Keratinocyte (primary cell): ENCODE measurements at regions not wholly inside any gene's neighbourhood (a gene's known extent, or its start where the extent isn't known, plus 50 kb on each side); places are given as distances from the start of the nearest gene placed in this dataset.

ENCODE experiments used
- DNase-seq: peaks from one replicate; pipeline ENCODE4 v3.0.0-alpha.2; 2011; ENCODE audit warnings: low read depth, missing footprints, low spot score
- FAIRE-seq: peaks from 2 replicates; lab custom pipeline; 2011; peaks lifted over from hg19 to GRCh38; lab: Jason Lieb, UNC
- H2AFZ ChIP-seq: 2 replicates; pipeline ENCODE4 v1.6.0; 2012; ENCODE audit warnings: low read length, control low read depth, inconsistent platforms; ENCODE audit not compliant: control insufficient read depth
- H3K27ac ChIP-seq: 2 replicates; pipeline ENCODE4 v1.5.1; 2011; ENCODE audit warnings: low read length; ENCODE audit not compliant: control insufficient read depth, insufficient read depth
- H3K27me3 ChIP-seq: 3 replicates; pipeline ENCODE4 v1.6.0; 2011; ENCODE audit warnings: low read length; ENCODE audit not compliant: control insufficient read depth, insufficient read depth; ENCODE audit errors: extremely low read depth
- H3K36me3 ChIP-seq, 2 experiments: 2 replicates in 1 of 2; 3 replicates in 1 of 2; pipeline ENCODE4 v1.5.1; 2011; ENCODE audit warnings: low read length in 2 of 2, mild to moderate bottlenecking in 1 of 2; ENCODE audit not compliant: control insufficient read depth in 2 of 2, insufficient read depth in 2 of 2; ENCODE audit errors: extremely low read depth in 1 of 2
- H3K4me1 ChIP-seq: 3 replicates; pipeline ENCODE4 v1.5.1; 2011; ENCODE audit warnings: low read length; ENCODE audit not compliant: control insufficient read depth, insufficient read depth; ENCODE audit errors: extremely low read depth
- H3K4me2 ChIP-seq: 3 replicates; pipeline ENCODE4 v1.6.0; 2011; ENCODE audit warnings: low read depth, low read length; ENCODE audit not compliant: control insufficient read depth, insufficient read depth; ENCODE audit errors: extremely low read depth
- H3K4me3 ChIP-seq, 3 experiments: fragments of 200-600 bp in 1 of 3; sonication (generic) in 1 of 3; 2 replicates in 2 of 3; 3 replicates in 1 of 3; pipeline ENCODE4 v1.5.1; 2011 to 2016; ENCODE audit warnings: low read length in 3 of 3, mild to moderate bottlenecking in 3 of 3, control low read depth in 2 of 3, inconsistent platforms in 1 of 3, low read depth in 1 of 3, mixed read lengths in 1 of 3, mixed run types in 1 of 3, moderate library complexity in 1 of 3; ENCODE audit not compliant: control insufficient read depth in 2 of 3, insufficient read depth in 2 of 3; ENCODE audit errors: extremely low read depth in 1 of 3
- H3K79me2 ChIP-seq: 2 replicates; pipeline ENCODE4 v1.6.0; 2012; ENCODE audit warnings: low read length; ENCODE audit not compliant: control insufficient read depth, insufficient read depth
- H3K9ac ChIP-seq: 3 replicates; pipeline ENCODE4 v1.6.0; 2011; ENCODE audit warnings: low read length; ENCODE audit not compliant: control insufficient read depth, insufficient read depth; ENCODE audit errors: extremely low read depth
- H3K9me1 ChIP-seq: 3 replicates; pipeline ENCODE4 v1.6.0; 2011; ENCODE audit warnings: low read length; ENCODE audit not compliant: control insufficient read depth, insufficient read depth; ENCODE audit errors: extremely low read depth
- H3K9me3 ChIP-seq: 2 replicates; pipeline ENCODE4 v1.5.1; 2012; ENCODE audit warnings: low read depth, low read length; ENCODE audit not compliant: control insufficient read depth
- H4K20me1 ChIP-seq: 3 replicates; pipeline ENCODE4 v1.6.0; 2011; ENCODE audit warnings: low read length; ENCODE audit not compliant: control insufficient read depth, insufficient read depth; ENCODE audit errors: extremely low read depth
- CTCF ChIP-seq, 3 experiments: IDR thresholded peaks in 1 of 3; conservative IDR thresholded peaks in 1 of 3; optimal IDR thresholded peaks in 1 of 3; 2 replicates in 2 of 3; 3 replicates in 1 of 3; pipeline versions ENCODE3 to v1.5.1; 2011; ENCODE audit warnings: low read length in 3 of 3, mild to moderate bottlenecking in 3 of 3, moderate library complexity in 2 of 3, control low read depth in 1 of 3, inconsistent platforms in 1 of 3; ENCODE audit not compliant: insufficient read depth in 2 of 3; ENCODE audit errors: extremely low read depth in 1 of 3
- EZH2 ChIP-seq: IDR thresholded peaks from one replicate; pipeline ENCODE4 v1.6.1; 2012; ENCODE audit warnings: inconsistent platforms, mild to moderate bottlenecking, low read length, moderate library complexity
- dilution Hi-C: fragments of 300-500 bp; cut with MboI; formaldehyde crosslinking; loops from one replicate; pipeline ENCODE4 v1.7.0; 2020; ENCODE audit warnings: low sequenced_read_pairs; ENCODE audit not compliant: extremely low pct_ligation_motif_present

DNA sequence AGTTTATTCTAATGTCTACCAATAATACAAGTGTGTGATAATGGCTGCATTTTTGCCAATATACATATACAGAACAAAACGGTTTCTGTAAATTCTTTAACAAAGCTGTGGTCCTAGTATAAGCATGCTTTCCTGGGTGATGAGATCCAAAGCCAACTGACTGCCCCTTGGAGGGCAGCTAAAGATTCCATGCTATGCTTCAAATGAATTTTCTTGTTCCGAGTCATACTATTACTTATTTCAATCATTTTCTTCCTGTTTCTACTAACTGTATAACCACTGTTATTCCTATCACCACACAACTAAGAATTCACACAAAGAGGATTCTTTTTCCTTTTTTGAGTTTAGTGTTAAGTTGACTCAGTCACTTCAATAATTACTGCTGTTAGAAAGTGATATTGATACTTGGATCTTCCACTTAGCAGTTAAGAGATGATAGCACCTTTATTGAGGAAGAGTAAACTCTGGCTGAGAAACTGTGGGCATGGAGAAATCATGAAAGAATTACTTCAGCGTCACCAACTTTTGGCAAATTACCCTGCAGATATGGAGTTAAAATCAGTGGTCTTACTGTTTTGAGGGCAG, 197.5 kb downstream of the ARL4A start:
- Histone ChIP-seq H3K79me2 (no peaks in the 10 kb centered on the region), H3K4me3 (no peak overlapping the region), H3K4me1 (peaks cover 8% of the 10 kb centered on the region), H3K9me3 (no peaks in the 10 kb centered on the region), H3K9me1 (no peaks in the 10 kb centered on the region), H3K4me2 (no peak overlapping the region), H3K27me3 (no peaks in the 10 kb centered on the region), H3K9ac (no peak overlapping the region), H3K27ac (no peak overlapping the region), H4K20me1 (no peaks in the 10 kb centered on the region), H2AFZ (no peak overlapping the region), H3K36me3 (no peaks in the 10 kb centered on the region)
- DNase-seq (no peak), FAIRE-seq (no peak)
- dilution Hi-C loops, result no loop called here
- no peak for TF ChIP-seq EZH2
- no peak for TF ChIP-seq CTCF (optimal IDR thresholded peaks at IDR 0.05 in 1 of 3, IDR thresholded peaks at IDR 0.05 in 1 of 3, conservative IDR thresholded peaks at IDR 0.05 in 1 of 3; ENCODE audit: extremely low read depth in 1 of 3, insufficient read depth in 2 of 3, low read length in 3 of 3)

DNA sequence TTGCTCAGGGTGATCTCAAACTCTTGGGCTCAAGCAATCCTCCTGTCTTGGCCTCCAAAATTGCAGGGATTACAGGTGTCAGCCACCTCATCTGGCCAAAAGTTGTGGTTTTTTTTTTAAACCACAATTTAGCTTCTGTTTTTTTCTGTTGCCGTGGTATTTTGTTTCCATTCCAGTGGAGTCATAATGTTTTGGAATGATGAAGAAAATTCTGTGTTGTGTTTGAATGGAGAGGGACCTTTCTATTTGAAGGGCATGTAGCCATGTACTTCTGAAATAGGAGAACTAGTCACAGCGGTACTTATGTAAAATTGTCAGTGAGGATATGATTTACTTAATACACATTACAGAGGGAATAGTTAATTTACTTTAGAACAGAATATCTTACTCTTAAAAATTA, 201.3 kb downstream of the ARL4A start:
- no peak for FAIRE-seq
- Histone ChIP-seq H3K4me2 (no peak overlapping the region), H3K9me3 (no peaks in the 10 kb centered on the region), H2AFZ (no peak overlapping the region), H3K4me3 (no peak overlapping the region), H3K36me3 (no peaks in the 10 kb centered on the region), H3K9me1 (no peaks in the 10 kb centered on the region), H3K27ac (no peak overlapping the region), H4K20me1 (no peaks in the 10 kb centered on the region), H3K4me1 (no peaks in the 10 kb centered on the region), H3K27me3 (no peaks in the 10 kb centered on the region), H3K9ac (no peak overlapping the region), H3K79me2 (no peaks in the 10 kb centered on the region)
- no peak for DNase-seq
- dilution Hi-C loops, result no loop called here
- TF ChIP-seq EZH2, result no peak
- no peak for TF ChIP-seq CTCF (optimal IDR thresholded peaks at IDR 0.05 in 1 of 3, IDR thresholded peaks at IDR 0.05 in 1 of 3, conservative IDR thresholded peaks at IDR 0.05 in 1 of 3; ENCODE audit: extremely low read depth in 1 of 3, insufficient read depth in 2 of 3, low read length in 3 of 3)
